ENCODE measurements at regions not wholly inside any gene's neighbourhood (a gene's known extent, or its start where the extent isn't known, plus 50 kb on each side); places are given as distances from the start of the nearest gene placed in this dataset.
"Not testable (repeated sequence)": the region's sequence is repeated elsewhere in the genome, so short reads cannot be mapped to it uniquely, and the experiment has no call there.

- DNase-seq: no peak
Measured at GRCh38 chr12:115898670-115899069, 378.8 kb downstream of the MED13L start.

- no peak for DNase-seq
Measured at GRCh38 chr12:115897729-115898128, 379.8 kb downstream of the MED13L start.

GRCh38 chr12:115895247-115895646, 382.2 kb downstream of the MED13L start:
- no peak for DNase-seq

- no peak for DNase-seq
Measured at GRCh38 chr12:115891556-115892164, 385.8 kb downstream of the MED13L start.

GRCh38 chr12:115886666-115887065, 390.8 kb downstream of the MED13L start:
- DNase-seq: no peak

GRCh38 chr12:115885040-115885690, 392.3 kb downstream of the MED13L start:
- DNase-seq: no peak

GRCh38 chr12:115882936-115883335, 394.6 kb downstream of the MED13L start:
- no peak for DNase-seq

GRCh38 chr12:115880238-115880637, 397.3 kb downstream of the MED13L start:
- DNase-seq: no peak

GRCh38 chr12:115879354-115879753, 398.1 kb downstream of the MED13L start:
- DNase-seq: no peak

GRCh38 chr12:115873451-115874082, 403.9 kb downstream of the MED13L start:
- no peak for DNase-seq

- no peak for DNase-seq
Measured at GRCh38 chr12:115872919-115873357, 404.6 kb downstream of the MED13L start.

GRCh38 chr12:115872212-115872611, 405.3 kb downstream of the MED13L start:
- DNase-seq: no peak

GRCh38 chr12:115871714-115872113, 405.8 kb downstream of the MED13L start:
- DNase-seq: no peak

GRCh38 chr12:115870510-115870909, 407.0 kb downstream of the MED13L start:
- no peak for DNase-seq

GRCh38 chr12:115870021-115870420, 407.5 kb downstream of the MED13L start:
- no peak for DNase-seq

GRCh38 chr12:115869604-115870003, 407.9 kb downstream of the MED13L start:
- DNase-seq: no peak

- no peak for DNase-seq
Measured at GRCh38 chr12:115868624-115869023, 408.9 kb downstream of the MED13L start.

- no peak for DNase-seq
Measured at GRCh38 chr12:115867854-115868253, 409.6 kb downstream of the MED13L start.

GRCh38 chr12:115866909-115867525, 410.5 kb downstream of the MED13L start:
- no peak for DNase-seq

- not testable (repeated sequence) for DNase-seq
Measured at GRCh38 chr12:115866281-115866680, 411.2 kb downstream of the MED13L start.

- DNase-seq: no peak
Measured at GRCh38 chr12:115864396-115864795, 413.1 kb downstream of the MED13L start.

- DNase-seq: no peak
Measured at GRCh38 chr12:115860619-115861018, 416.9 kb downstream of the MED13L start.

GRCh38 chr12:115859231-115859630, 418.3 kb downstream of the MED13L start:
- DNase-seq: no peak
